ENCODE measurements at regions not wholly inside any gene's neighbourhood (a gene's known extent, or its start where the extent isn't known, plus 50 kb on each side); places are given as distances from the start of the nearest gene placed in this dataset.

- no peak for DNase-seq
These were observed 982.6 kb upstream of the EYS start for GRCh38 chr6:66689608-66690007.

- no peak for DNase-seq
These were observed 980.6 kb upstream of the EYS start for GRCh38 chr6:66687611-66688140.

GRCh38 chr6:66675906-66676305 is 968.9 kb upstream of the EYS start:
- DNase-seq = no peak

- DNase-seq = no peak
These were observed 957.1 kb upstream of the EYS start for GRCh38 chr6:66664112-66664511.

GRCh38 chr6:66662721-66663507 is 955.9 kb upstream of the EYS start:
- no peak for DNase-seq

GRCh38 chr6:66662196-66662595 is 955.2 kb upstream of the EYS start:
- DNase-seq = no peak

GRCh38 chr6:66655420-66655819 is 948.4 kb upstream of the EYS start:
- no peak for DNase-seq

- no peak for DNase-seq
These were observed 931.5 kb upstream of the EYS start for GRCh38 chr6:66638518-66638917.

- DNase-seq = no peak
These were observed 931.1 kb upstream of the EYS start for GRCh38 chr6:66638099-66638498.

GRCh38 chr6:66628917-66629316 is 921.9 kb upstream of the EYS start:
- DNase-seq = no peak

- no peak for DNase-seq
These were observed 916.0 kb upstream of the EYS start for GRCh38 chr6:66623050-66623449.

- DNase-seq = no peak
These were observed 898.9 kb upstream of the EYS start for GRCh38 chr6:66605971-66606370.

- no peak for DNase-seq
These were observed 898.0 kb upstream of the EYS start for GRCh38 chr6:66605011-66605410.

- no peak for DNase-seq
These were observed 892.5 kb upstream of the EYS start for GRCh38 chr6:66599541-66599940.

- no peak for DNase-seq
These were observed 871.3 kb upstream of the EYS start for GRCh38 chr6:66578362-66578761.

GRCh38 chr6:66568271-66568670 is 861.2 kb upstream of the EYS start:
- no peak for DNase-seq

GRCh38 chr6:66561479-66561878 is 854.5 kb upstream of the EYS start:
- no peak for DNase-seq

- DNase-seq = no peak
These were observed 851.2 kb upstream of the EYS start for GRCh38 chr6:66558189-66558588.

- no peak for DNase-seq
These were observed 849.9 kb upstream of the EYS start for GRCh38 chr6:66556936-66557335.

- DNase-seq = no peak
These were observed 848.1 kb upstream of the EYS start for GRCh38 chr6:66555082-66555481.

GRCh38 chr6:66553441-66553840 is 846.4 kb upstream of the EYS start:
- DNase-seq = no peak

- DNase-seq = no peak
These were observed 831.6 kb upstream of the EYS start for GRCh38 chr6:66538551-66539135.

GRCh38 chr6:66533921-66534404 is 826.9 kb upstream of the EYS start:
- no peak for DNase-seq

GRCh38 chr6:66526061-66526460 is 819.0 kb upstream of the EYS start:
- no peak for DNase-seq
